SH-SY5Y (cell line): ENCODE measurements at regions not wholly inside any gene's neighbourhood (a gene's known extent, or its start where the extent isn't known, plus 50 kb on each side); places are given as distances from the start of the nearest gene placed in this dataset.

Experiments
- GATA2 ChIP-seq: IDR thresholded peaks from 2 replicates; pipeline ENCODE4 v1.6.1; 2011; ENCODE audit warnings: mild to moderate bottlenecking, low read depth, low read length
- GATA3 ChIP-seq: IDR thresholded peaks from 2 replicates; pipeline ENCODE4 v1.6.1; 2011; ENCODE audit warnings: low read depth, mild to moderate bottlenecking, low read length, moderate library complexity

DNA sequence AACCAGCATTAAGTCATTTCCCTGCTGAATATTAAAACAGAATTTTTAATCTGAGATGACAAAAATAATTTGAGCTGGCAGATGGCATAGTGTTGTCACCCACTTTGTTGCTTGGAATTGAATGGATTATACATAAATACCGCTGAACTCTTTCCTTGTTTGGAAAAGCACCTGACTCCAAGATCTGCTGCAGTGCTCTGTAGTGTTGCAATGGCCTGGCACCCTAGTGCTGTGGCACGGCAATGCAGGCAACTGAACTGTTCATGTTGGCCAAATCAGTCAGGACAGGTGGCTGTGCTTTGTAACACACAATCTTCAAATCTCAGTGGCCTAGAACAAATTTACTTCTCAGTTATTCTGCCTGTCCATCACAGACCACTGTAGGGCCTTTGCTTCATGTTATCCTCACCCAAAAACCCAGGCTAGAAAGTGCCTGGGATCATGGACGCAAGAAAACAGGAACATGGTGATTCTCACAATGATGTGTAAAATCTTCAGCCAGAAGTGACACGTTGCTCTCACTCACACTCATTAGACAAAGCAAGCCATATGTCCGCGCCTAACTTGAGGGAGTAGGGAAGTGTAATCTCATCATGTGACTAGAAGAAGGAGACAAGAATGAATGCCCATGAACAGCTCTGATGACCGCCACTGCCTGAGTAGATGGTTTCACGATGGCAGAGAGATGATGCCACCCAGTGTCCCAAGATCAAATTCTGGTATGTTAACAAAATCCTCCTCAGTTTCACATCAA is 191.9 kb upstream of the PUM3 start:
- TF ChIP-seq GATA3 (no peak), GATA2 (no peak)
